HG03060 (cell line): ENCODE measurements at regions not wholly inside any gene's neighbourhood (a gene's known extent, or its start where the extent isn't known, plus 50 kb on each side); places are given as distances from the start of the nearest gene placed in this dataset.
"Not testable (repeated sequence)": the region's sequence is repeated elsewhere in the genome, so short reads cannot be mapped to it uniquely, and the experiment has no call there.

Source experiments
- ATAC-seq: cut with Tn5 transposase; IDR thresholded peaks from one replicate; pipeline ENCODE4 v1.9.1; 2021; ENCODE audit warnings: low read depth, moderate number of reproducible peaks; ENCODE audit not compliant: unreplicated experiment

- ATAC-seq = no peak
Measured at GRCh38 chr14:58875613-58876012, 237.9 kb downstream of the DACT1 start.

- ATAC-seq = no peak
Measured at GRCh38 chr14:58876608-58877007, 238.8 kb downstream of the DACT1 start.

- ATAC-seq = no peak
Measured at GRCh38 chr14:58878439-58879139, 240.8 kb downstream of the DACT1 start.

- no peak for ATAC-seq
Measured at GRCh38 chr14:58881433-58881832, 243.7 kb downstream of the DACT1 start.

GRCh38 chr14:58882577-58883018, 244.8 kb downstream of the DACT1 start:
- ATAC-seq = no peak

- no peak for ATAC-seq
Measured at GRCh38 chr14:58884442-58884841, 246.7 kb downstream of the DACT1 start.

GRCh38 chr14:58887931-58888330, 250.2 kb downstream of the DACT1 start:
- ATAC-seq = no peak

- no peak for ATAC-seq
Measured at GRCh38 chr14:58898655-58899316, 261.0 kb downstream of the DACT1 start.

GRCh38 chr14:58899317-58899713, 261.6 kb downstream of the DACT1 start:
- ATAC-seq = no peak

- ATAC-seq = no peak
Measured at GRCh38 chr14:58901826-58902225, 264.1 kb downstream of the DACT1 start.

GRCh38 chr14:58904776-58905175, 267.0 kb downstream of the DACT1 start:
- ATAC-seq = no peak

GRCh38 chr14:58907803-58908202, 270.0 kb downstream of the DACT1 start:
- ATAC-seq = no peak

- no peak for ATAC-seq
Measured at GRCh38 chr14:58912287-58912686, 274.5 kb downstream of the DACT1 start.

GRCh38 chr14:58912799-58913432, 275.2 kb downstream of the DACT1 start:
- no peak for ATAC-seq

GRCh38 chr14:58914279-58914855, 274.1 kb upstream of the DAAM1 start:
- ATAC-seq = no peak

GRCh38 chr14:58915646-58916045, 272.8 kb upstream of the DAAM1 start:
- no peak for ATAC-seq

GRCh38 chr14:58918066-58918738, 270.3 kb upstream of the DAAM1 start:
- no peak for ATAC-seq

GRCh38 chr14:58919217-58919616, 269.2 kb upstream of the DAAM1 start:
- no peak for ATAC-seq

- no peak for ATAC-seq
Measured at GRCh38 chr14:58920230-58920629, 268.2 kb upstream of the DAAM1 start.

- not testable (repeated sequence) for ATAC-seq
Measured at GRCh38 chr14:58922201-58922940, 266.1 kb upstream of the DAAM1 start.
